ENCODE measurements at regions not wholly inside any gene's neighbourhood (a gene's known extent, or its start where the extent isn't known, plus 50 kb on each side); places are given as distances from the start of the nearest gene placed in this dataset.
"Not testable (repeated sequence)": the region's sequence is repeated elsewhere in the genome, so short reads cannot be mapped to it uniquely, and the experiment has no call there.

DNA sequence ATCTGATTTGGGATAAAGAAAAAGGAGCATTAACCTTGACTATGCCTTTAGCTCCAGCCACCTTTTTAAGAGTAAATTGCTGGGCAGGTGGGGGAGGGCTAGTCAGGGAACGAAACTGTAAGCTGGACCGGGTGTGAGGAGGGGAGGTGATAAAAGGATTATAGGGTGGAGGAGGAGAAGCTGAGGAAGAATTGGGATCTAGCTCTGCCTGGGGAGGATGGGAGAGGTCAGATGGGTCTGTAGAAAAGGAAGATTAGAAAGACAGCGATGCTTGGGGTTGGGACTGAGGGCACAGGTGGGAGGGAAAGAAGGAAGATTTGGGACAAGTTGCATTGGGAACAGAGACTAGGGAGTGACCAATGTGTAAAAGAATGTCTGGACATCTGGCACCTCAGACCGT, 772.4 kb upstream of the KIRREL3 start:
- TF ChIP-seq EZH2 (IDR thresholded peaks at IDR 0.05; ENCODE audit: borderline replicate concordance, insufficient read depth, low read depth, low read length, poor library complexity, severe bottlenecking): not testable (repeated sequence)
- TF ChIP-seq, protein P1, sequence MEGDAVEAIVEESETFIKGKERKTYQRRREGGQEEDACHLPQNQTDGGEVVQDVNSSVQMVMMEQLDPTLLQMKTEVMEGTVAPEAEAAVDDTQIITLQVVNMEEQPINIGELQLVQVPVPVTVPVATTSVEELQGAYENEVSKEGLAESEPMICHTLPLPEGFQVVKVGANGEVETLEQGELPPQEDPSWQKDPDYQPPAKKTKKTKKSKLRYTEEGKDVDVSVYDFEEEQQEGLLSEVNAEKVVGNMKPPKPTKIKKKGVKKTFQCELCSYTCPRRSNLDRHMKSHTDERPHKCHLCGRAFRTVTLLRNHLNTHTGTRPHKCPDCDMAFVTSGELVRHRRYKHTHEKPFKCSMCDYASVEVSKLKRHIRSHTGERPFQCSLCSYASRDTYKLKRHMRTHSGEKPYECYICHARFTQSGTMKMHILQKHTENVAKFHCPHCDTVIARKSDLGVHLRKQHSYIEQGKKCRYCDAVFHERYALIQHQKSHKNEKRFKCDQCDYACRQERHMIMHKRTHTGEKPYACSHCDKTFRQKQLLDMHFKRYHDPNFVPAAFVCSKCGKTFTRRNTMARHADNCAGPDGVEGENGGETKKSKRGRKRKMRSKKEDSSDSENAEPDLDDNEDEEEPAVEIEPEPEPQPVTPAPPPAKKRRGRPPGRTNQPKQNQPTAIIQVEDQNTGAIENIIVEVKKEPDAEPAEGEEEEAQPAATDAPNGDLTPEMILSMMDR (IDR thresholded peaks at IDR 0.05): not testable (repeated sequence)

Data from B cell (primary cell).